ENCODE measurements at regions not wholly inside any gene's neighbourhood (a gene's known extent, or its start where the extent isn't known, plus 50 kb on each side); places are given as distances from the start of the nearest gene placed in this dataset.

DNA sequence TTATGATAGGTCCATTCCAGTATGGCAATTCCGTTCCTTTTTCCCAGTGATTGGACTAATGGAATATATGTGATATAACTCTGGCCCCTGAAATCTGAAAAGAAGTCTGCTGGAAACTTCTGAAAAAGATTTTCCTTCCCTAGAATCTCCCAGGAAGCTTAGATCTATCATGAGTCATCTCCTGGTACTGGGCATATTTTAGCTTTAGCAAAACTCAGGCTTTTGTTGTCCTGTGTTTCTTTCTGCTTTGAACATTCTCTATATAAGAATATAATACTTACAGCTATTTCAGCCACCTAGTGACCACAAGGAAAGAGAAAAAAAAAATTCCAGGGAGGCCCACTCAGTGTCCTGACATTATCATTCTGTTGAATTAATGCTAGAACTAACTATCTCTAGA, 597.2 kb upstream of the GRIA3 start:
- H3K27me3 ChIP-seq (ENCODE audit: control insufficient read depth, insufficient read depth, low read length), result no peaks in the 10 kb centered on the region
- POLR2A ChIA-PET, result no interaction called here
- DNase-seq (ENCODE audit: low read depth, low spot score), result no peak
- H3K4me1 ChIP-seq (ENCODE audit: control insufficient read depth, insufficient read depth, low read length), result no peaks in the 10 kb centered on the region
- H3K9me3 ChIP-seq (ENCODE audit: control insufficient read depth, insufficient read depth, low read depth, low read length), result no peaks in the 10 kb centered on the region
- ATAC-seq, result no peak
- in situ Hi-C loops (cut with HindIII; ENCODE audit: low pct_unique_long_range_greater_than_20kb, low sequenced_read_pairs) (no loop called here), intact Hi-C loops (cut with micrococcal nuclease; ENCODE audit: unreplicated experiment) (no loop called here)
- no peak overlapping the region for H3K27ac ChIP-seq (ENCODE audit: low read length)
- TF ChIP-seq, protein P1, sequence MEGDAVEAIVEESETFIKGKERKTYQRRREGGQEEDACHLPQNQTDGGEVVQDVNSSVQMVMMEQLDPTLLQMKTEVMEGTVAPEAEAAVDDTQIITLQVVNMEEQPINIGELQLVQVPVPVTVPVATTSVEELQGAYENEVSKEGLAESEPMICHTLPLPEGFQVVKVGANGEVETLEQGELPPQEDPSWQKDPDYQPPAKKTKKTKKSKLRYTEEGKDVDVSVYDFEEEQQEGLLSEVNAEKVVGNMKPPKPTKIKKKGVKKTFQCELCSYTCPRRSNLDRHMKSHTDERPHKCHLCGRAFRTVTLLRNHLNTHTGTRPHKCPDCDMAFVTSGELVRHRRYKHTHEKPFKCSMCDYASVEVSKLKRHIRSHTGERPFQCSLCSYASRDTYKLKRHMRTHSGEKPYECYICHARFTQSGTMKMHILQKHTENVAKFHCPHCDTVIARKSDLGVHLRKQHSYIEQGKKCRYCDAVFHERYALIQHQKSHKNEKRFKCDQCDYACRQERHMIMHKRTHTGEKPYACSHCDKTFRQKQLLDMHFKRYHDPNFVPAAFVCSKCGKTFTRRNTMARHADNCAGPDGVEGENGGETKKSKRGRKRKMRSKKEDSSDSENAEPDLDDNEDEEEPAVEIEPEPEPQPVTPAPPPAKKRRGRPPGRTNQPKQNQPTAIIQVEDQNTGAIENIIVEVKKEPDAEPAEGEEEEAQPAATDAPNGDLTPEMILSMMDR (IDR thresholded peaks at IDR 0.05), result no peak
- TF ChIP-seq, protein P2, sequence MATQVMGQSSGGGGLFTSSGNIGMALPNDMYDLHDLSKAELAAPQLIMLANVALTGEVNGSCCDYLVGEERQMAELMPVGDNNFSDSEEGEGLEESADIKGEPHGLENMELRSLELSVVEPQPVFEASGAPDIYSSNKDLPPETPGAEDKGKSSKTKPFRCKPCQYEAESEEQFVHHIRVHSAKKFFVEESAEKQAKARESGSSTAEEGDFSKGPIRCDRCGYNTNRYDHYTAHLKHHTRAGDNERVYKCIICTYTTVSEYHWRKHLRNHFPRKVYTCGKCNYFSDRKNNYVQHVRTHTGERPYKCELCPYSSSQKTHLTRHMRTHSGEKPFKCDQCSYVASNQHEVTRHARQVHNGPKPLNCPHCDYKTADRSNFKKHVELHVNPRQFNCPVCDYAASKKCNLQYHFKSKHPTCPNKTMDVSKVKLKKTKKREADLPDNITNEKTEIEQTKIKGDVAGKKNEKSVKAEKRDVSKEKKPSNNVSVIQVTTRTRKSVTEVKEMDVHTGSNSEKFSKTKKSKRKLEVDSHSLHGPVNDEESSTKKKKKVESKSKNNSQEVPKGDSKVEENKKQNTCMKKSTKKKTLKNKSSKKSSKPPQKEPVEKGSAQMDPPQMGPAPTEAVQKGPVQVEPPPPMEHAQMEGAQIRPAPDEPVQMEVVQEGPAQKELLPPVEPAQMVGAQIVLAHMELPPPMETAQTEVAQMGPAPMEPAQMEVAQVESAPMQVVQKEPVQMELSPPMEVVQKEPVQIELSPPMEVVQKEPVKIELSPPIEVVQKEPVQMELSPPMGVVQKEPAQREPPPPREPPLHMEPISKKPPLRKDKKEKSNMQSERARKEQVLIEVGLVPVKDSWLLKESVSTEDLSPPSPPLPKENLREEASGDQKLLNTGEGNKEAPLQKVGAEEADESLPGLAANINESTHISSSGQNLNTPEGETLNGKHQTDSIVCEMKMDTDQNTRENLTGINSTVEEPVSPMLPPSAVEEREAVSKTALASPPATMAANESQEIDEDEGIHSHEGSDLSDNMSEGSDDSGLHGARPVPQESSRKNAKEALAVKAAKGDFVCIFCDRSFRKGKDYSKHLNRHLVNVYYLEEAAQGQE (IDR thresholded peaks at IDR 0.05; ENCODE audit: insufficient read depth in 1 of 2, low read depth in 2 of 2, low read length in 1 of 2), result no peak
- no peak for TF ChIP-seq TCF7L2 (IDR thresholded peaks at IDR 0.05; ENCODE audit: low read depth, low read length)
- TF ChIP-seq POLR2AphosphoS5 (IDR thresholded peaks at IDR 0.05; ENCODE audit: low read depth, low read length), result no peak
- TF ChIP-seq SIN3A (IDR thresholded peaks at IDR 0.05; ENCODE audit: borderline replicate concordance, insufficient read depth, low read depth, low read length), result no peak
- BruUV-seq (replicated peaks), result no TSS peak
- CTCF ChIA-PET, result no interaction called here
- H3K4me3 ChIP-seq (ENCODE audit: low read depth in 2 of 2, low read length in 2 of 2), result no peak overlapping the region
- H3K36me3 ChIP-seq (ENCODE audit: control insufficient read depth, insufficient read depth, low read length), result no peaks in the 10 kb centered on the region

DNA sequence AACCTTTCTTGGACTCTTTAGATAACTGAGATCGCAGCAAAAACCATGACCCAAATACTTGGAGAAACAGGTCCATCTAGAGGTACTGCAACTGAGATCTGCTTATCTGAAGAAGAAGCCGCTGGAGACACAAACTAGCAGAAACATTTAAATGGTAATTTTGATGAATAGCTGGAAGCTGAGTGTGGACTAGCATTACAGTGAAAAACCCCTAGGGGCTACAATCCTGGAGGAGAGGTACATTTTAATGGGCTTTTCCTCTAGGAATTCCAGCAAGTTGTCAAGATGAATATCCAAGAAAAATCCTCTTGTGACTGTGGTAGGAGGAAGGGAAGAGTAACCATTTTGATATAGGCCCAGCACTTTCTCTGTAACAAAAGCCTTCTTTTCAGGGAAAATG, 592.5 kb upstream of the GRIA3 start:
- intact Hi-C loops (cut with micrococcal nuclease; ENCODE audit: unreplicated experiment), result no loop called here

More for the DNA sequence above, 592.5 kb upstream of the GRIA3 start:
- no peaks in the 10 kb centered on the region for H3K4me1 ChIP-seq (ENCODE audit: control insufficient read depth, insufficient read depth, low read length)
- ChIA-PET POLR2A (no interaction called here), CTCF (no interaction called here)
- no peaks in the 10 kb centered on the region for H3K27me3 ChIP-seq (ENCODE audit: control insufficient read depth, insufficient read depth, low read length)
- DNase-seq (ENCODE audit: low read depth, low spot score) (no peak), ATAC-seq (no peak)
- H3K36me3 ChIP-seq (ENCODE audit: control insufficient read depth, insufficient read depth, low read length), result no peaks in the 10 kb centered on the region
- BruUV-seq (replicated peaks), result no TSS peak
- in situ Hi-C loops (cut with HindIII; ENCODE audit: low pct_unique_long_range_greater_than_20kb, low sequenced_read_pairs), result no loop called here
- H3K27ac ChIP-seq (ENCODE audit: low read length), result no peak overlapping the region
- no peak for TF ChIP-seq TCF7L2 (IDR thresholded peaks at IDR 0.05; ENCODE audit: low read depth, low read length)
- TF ChIP-seq, protein P1 (IDR thresholded peaks at IDR 0.05), result no peak
- TF ChIP-seq, protein P2 (IDR thresholded peaks at IDR 0.05; ENCODE audit: insufficient read depth in 1 of 2, low read depth in 2 of 2, low read length in 1 of 2), result no peak
- no peak for TF ChIP-seq POLR2AphosphoS5 (IDR thresholded peaks at IDR 0.05; ENCODE audit: low read depth, low read length)
- no peak for TF ChIP-seq SIN3A (IDR thresholded peaks at IDR 0.05; ENCODE audit: borderline replicate concordance, insufficient read depth, low read depth, low read length)
- no peaks in the 10 kb centered on the region for H3K9me3 ChIP-seq (ENCODE audit: control insufficient read depth, insufficient read depth, low read depth, low read length)
- no peak overlapping the region for H3K4me3 ChIP-seq (ENCODE audit: low read depth in 2 of 2, low read length in 2 of 2)

All from Panc1 (cell line).